Right atrium auricular region (tissue), 2 donors: ENCODE measurements at regions not wholly inside any gene's neighbourhood (a gene's known extent, or its start where the extent isn't known, plus 50 kb on each side); places are given as distances from the start of the nearest gene placed in this dataset.

ENCODE experiments used
- DNase-seq: peaks from one replicate; pipeline ENCODE4 v3.0.0-alpha.2; 2019; ENCODE audit warnings: low spot score
- H3K27ac ChIP-seq, 2 donors: fragments of 200-600 bp; sonication (generic); 1 replicate in 1 of 2; 2 replicates in 1 of 2; pipeline ENCODE4 v1.5.1; 2016 to 2019
- H3K27me3 ChIP-seq, 2 donors: fragments of 200-600 bp; sonication (generic); one replicate each; pipeline versions ENCODE4 v1.5.1 to v1.6.0; 2017 to 2019
- H3K36me3 ChIP-seq: fragments of 200-600 bp; sonication (generic); one replicate; pipeline ENCODE4 v1.5.1; 2016
- H3K4me1 ChIP-seq, 2 donors: fragments of 200-600 bp; sonication (generic); one replicate each; pipeline versions ENCODE4 v1.5.1 to v1.6.0; 2017 to 2019
- H3K4me3 ChIP-seq, 2 donors: fragments of 200-600 bp; sonication (generic); 1 replicate in 1 of 2; 2 replicates in 1 of 2; pipeline ENCODE4 v1.5.1; 2017 to 2019; ENCODE audit warnings: mild to moderate bottlenecking in 1 of 2, moderate library complexity in 1 of 2
- H3K9me3 ChIP-seq, 2 donors: fragments of 200-600 bp; sonication (generic); one replicate each; pipeline ENCODE4 v1.5.1; 2019
- TF ChIP-seq, protein P1 (sequence below), 2 donors: fragments of 200-600 bp; sonication (generic); IDR thresholded peaks; one replicate each; pipeline ENCODE4 v1.5.1; 2019; ENCODE audit warnings: antibody characterized with exemption in 2 of 2

DNA sequence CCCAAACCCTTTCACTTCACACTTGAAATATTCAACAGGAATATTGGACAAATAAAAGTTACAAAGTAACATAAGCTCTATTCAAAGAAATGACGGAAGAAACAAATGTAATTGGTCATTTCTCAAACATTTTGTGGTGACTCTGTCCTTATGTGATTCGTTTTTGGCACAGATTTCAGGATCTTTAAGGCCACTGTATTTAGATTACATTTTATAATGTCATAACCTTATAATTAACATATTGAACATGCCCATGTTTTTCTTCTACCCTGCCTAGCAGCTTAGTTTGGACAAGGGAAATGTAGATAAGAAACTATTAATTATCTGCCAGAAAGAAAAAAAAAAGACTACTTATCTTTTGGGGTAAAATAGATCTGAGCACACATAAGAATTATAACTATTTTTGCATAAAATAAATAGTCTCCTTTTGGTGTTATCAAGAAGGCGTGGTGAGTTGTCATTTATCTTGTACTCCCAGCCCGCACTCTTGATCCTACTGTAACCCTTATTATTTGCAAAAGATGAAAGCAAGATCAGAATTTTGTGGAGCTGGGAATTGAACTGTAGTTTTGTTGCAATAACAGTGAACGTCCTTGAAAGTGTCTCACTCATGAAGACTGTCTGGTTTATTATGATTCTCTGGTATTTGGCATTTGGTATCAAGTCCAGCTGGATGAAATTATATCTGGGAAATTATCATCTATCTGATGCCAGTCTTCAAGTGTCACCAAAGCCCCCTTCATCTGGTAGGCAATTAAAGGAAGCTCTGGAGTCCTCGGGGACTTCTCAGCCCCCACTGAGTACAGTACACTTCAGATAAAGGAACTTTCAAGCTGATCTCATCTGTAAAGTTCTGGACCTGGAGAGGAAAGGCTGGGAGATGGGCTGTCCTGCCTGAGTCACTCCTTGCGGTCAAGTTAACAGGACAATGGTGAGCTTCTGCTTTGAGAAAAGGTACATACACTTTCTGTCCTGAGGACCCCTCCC, 175.7 kb upstream of the INHBA start:
- H3K27me3 ChIP-seq = no peaks in the 10 kb centered on the region
- no peaks in the 10 kb centered on the region for H3K9me3 ChIP-seq
- no peak overlapping the region for H3K4me3 ChIP-seq
- H3K27ac ChIP-seq = no peak overlapping the region
- no peaks in the 10 kb centered on the region for H3K36me3 ChIP-seq
- TF ChIP-seq, protein P1, sequence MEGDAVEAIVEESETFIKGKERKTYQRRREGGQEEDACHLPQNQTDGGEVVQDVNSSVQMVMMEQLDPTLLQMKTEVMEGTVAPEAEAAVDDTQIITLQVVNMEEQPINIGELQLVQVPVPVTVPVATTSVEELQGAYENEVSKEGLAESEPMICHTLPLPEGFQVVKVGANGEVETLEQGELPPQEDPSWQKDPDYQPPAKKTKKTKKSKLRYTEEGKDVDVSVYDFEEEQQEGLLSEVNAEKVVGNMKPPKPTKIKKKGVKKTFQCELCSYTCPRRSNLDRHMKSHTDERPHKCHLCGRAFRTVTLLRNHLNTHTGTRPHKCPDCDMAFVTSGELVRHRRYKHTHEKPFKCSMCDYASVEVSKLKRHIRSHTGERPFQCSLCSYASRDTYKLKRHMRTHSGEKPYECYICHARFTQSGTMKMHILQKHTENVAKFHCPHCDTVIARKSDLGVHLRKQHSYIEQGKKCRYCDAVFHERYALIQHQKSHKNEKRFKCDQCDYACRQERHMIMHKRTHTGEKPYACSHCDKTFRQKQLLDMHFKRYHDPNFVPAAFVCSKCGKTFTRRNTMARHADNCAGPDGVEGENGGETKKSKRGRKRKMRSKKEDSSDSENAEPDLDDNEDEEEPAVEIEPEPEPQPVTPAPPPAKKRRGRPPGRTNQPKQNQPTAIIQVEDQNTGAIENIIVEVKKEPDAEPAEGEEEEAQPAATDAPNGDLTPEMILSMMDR (IDR thresholded peaks at IDR 0.05) = no peak
- H3K4me1 ChIP-seq = no peaks in the 10 kb centered on the region
- DNase-seq = no peak

- TF ChIP-seq, protein P1 (IDR thresholded peaks at IDR 0.05) = no peak
- Histone ChIP-seq H3K36me3 (no peaks in the 10 kb centered on the region), H3K9me3 (no peaks in the 10 kb centered on the region), H3K27me3 (no peaks in the 10 kb centered on the region), H3K4me1 (no peaks in the 10 kb centered on the region), H3K4me3 (no peak overlapping the region), H3K27ac (no peak overlapping the region)
- no peak for DNase-seq
Measured at GRCh38 chr7:41877118-41877517, 174.2 kb upstream of the INHBA start.

GRCh38 chr7:41875513-41875912, 172.6 kb upstream of the INHBA start:
- no peak for DNase-seq
- H3K27ac ChIP-seq = no peak overlapping the region
- no peaks in the 10 kb centered on the region for H3K4me1 ChIP-seq
- H3K36me3 ChIP-seq = no peaks in the 10 kb centered on the region
- TF ChIP-seq, protein P1 (IDR thresholded peaks at IDR 0.05) = no peak
- H3K9me3 ChIP-seq = no peaks in the 10 kb centered on the region
- no peak overlapping the region for H3K4me3 ChIP-seq
- H3K27me3 ChIP-seq = no peaks in the 10 kb centered on the region

GRCh38 chr7:41874201-41874785, 171.4 kb upstream of the INHBA start:
- TF ChIP-seq, protein P1 (IDR thresholded peaks at IDR 0.05) = no peak
- H3K4me1 ChIP-seq = no peaks in the 10 kb centered on the region
- no peak overlapping the region for H3K27ac ChIP-seq
- no peaks in the 10 kb centered on the region for H3K27me3 ChIP-seq
- no peak overlapping the region for H3K4me3 ChIP-seq
- no peak for DNase-seq
- H3K36me3 ChIP-seq = no peaks in the 10 kb centered on the region
- no peaks in the 10 kb centered on the region for H3K9me3 ChIP-seq

DNA sequence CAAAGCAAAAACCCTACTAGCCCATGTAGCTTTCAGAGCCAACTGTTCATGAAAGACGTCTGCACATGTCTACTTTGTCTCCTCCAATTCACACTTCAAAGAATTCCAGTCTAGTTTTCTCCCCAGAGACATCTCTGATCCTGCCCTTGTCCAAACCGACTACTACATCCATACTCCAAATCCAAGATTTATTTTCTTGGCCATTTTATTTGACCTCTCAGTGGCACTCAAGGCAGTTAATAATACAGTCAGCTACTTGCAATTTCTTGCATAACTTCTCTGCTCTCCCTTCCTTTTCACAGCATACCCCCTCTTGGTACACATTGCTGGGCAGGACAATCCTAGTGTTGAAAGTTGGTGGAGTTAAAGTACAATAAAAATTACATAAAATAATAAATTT, 170.9 kb upstream of the INHBA start:
- H3K4me3 ChIP-seq = no peak overlapping the region
- TF ChIP-seq, protein P1 (IDR thresholded peaks at IDR 0.05) = no peak
- DNase-seq = no peak
- no peaks in the 10 kb centered on the region for H3K36me3 ChIP-seq
- H3K27ac ChIP-seq = no peak overlapping the region
- H3K27me3 ChIP-seq = no peaks in the 10 kb centered on the region
- H3K4me1 ChIP-seq = no peaks in the 10 kb centered on the region
- no peaks in the 10 kb centered on the region for H3K9me3 ChIP-seq
